Coronary artery (tissue), 2 donors: ENCODE measurements at regions not wholly inside any gene's neighbourhood (a gene's known extent, or its start where the extent isn't known, plus 50 kb on each side); places are given as distances from the start of the nearest gene placed in this dataset.

ENCODE experiments used
- DNase-seq: peaks from one replicate; pipeline ENCODE4 v3.0.0-alpha.2; 2017; ENCODE audit warnings: low spot score
- H3K27ac ChIP-seq, 2 donors: fragments of 200-600 bp; sonication (generic); one replicate each; pipeline ENCODE4 v1.5.1; 2016 to 2019
- H3K4me3 ChIP-seq: fragments of 200-600 bp; sonication (generic); 2 replicates; pipeline ENCODE4 v1.5.1; 2016; ENCODE audit warnings: mild to moderate bottlenecking, moderate library complexity
- CTCF ChIP-seq: fragments of 200-600 bp; sonication (generic); IDR thresholded peaks from one replicate; pipeline ENCODE4 v1.5.1; 2019; ENCODE audit warnings: antibody characterized with exemption

- H3K4me3 ChIP-seq, result no peak overlapping the region
- no peak overlapping the region for H3K27ac ChIP-seq
- TF ChIP-seq CTCF, result no peak
- no peak for DNase-seq
Observed at GRCh38 chr3:24545887-24546286, 51.2 kb upstream of the THRB start.

- H3K27ac ChIP-seq, result peak overlapping the region; percentile 27 to 39
- DNase-seq, result no peak
- H3K4me3 ChIP-seq, result peak overlapping the region; percentile 12
- TF ChIP-seq CTCF, result no peak
Observed at GRCh38 chr3:24548278-24548677, 53.6 kb upstream of the THRB start.

- Histone ChIP-seq H3K27ac (no peak overlapping the region), H3K4me3 (no peak overlapping the region)
- no peak for DNase-seq
- TF ChIP-seq CTCF, result no peak
Observed at GRCh38 chr3:24550588-24550987, 55.9 kb upstream of the THRB start.

GRCh38 chr3:24551626-24552025, 57.0 kb upstream of the THRB start:
- DNase-seq, result no peak
- no peak for TF ChIP-seq CTCF
- H3K27ac ChIP-seq, result no peak overlapping the region
- H3K4me3 ChIP-seq, result no peak overlapping the region

GRCh38 chr3:24562895-24563294, 68.2 kb upstream of the THRB start:
- H3K4me3 ChIP-seq, result no peak overlapping the region
- H3K27ac ChIP-seq, result no peak overlapping the region
- no peak for DNase-seq
- TF ChIP-seq CTCF, result no peak

- TF ChIP-seq CTCF, result no peak
- no peak overlapping the region for H3K4me3 ChIP-seq
- H3K27ac ChIP-seq, result no peak overlapping the region
- no peak for DNase-seq
Observed at GRCh38 chr3:24565053-24565452, 70.4 kb upstream of the THRB start.

- TF ChIP-seq CTCF, result no peak
- DNase-seq, result no peak
- Histone ChIP-seq H3K4me3 (no peak overlapping the region), H3K27ac (no peak overlapping the region)
Observed at GRCh38 chr3:24565656-24566055, 71.0 kb upstream of the THRB start.
